GM21529 (cell line): ENCODE measurements at regions not wholly inside any gene's neighbourhood (a gene's known extent, or its start where the extent isn't known, plus 50 kb on each side); places are given as distances from the start of the nearest gene placed in this dataset.

Experiments used
- ATAC-seq: cut with Tn5 transposase; IDR thresholded peaks from one replicate; pipeline ENCODE4 v1.9.1; 2021; ENCODE audit not compliant: unreplicated experiment

DNA sequence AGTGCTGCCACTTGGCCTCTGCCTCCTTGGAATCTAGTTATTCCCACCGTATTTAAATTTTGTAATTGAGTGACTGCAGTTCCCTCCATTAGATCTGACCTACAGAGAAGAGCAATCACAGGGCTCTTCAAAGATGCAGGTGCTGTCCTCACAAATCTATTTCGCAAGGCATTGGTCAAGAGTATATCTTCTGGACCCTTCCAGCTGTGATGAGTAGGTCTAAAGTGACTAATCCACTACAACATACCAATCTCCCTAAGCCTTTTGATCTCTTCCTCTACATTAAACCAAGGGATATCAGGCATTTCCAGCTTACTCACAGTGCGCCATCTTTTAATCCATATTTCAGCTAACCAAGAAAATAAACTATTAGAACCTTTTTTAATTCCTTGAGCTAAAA is 65.1 kb upstream of the COL3A1 start:
- ATAC-seq, result no peak

DNA sequence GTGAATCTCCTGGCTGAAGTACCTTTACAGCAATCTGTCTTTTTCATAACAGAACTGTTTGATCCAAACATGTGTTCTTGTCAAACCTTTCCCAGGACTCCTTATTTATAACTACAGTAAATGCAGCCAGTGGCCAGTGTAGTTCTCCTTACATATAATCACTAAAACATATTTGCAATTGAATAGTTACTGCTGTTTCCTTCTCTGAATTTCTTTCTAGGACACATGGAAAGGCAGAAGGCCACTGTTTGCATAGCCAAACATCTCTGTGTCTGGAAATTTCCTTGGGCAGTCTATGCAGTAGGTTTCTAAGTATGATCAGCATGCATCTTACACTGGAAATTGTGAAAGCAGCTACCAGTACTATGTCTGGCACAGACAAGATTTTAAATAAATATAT is 57.4 kb upstream of the COL3A1 start:
- ATAC-seq, result no peak

DNA sequence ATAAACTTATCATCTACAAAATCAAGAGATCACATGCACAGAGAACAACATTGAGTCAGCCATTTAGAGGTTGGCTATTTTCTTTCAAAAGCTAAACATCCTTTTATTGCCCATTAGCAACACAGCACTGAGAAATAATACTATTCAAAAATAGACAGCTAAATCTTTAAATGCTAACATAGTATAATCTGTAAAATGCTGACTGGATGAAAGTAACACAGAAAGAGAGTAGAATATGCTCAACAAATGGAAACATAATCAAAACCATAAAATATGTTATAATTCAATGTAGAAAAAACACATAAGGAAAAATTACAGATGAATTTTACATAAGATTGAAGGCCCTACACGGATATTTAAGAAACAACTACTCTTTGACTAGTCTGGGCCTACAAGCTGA is 56.5 kb upstream of the COL3A1 start:
- ATAC-seq, result no peak

DNA sequence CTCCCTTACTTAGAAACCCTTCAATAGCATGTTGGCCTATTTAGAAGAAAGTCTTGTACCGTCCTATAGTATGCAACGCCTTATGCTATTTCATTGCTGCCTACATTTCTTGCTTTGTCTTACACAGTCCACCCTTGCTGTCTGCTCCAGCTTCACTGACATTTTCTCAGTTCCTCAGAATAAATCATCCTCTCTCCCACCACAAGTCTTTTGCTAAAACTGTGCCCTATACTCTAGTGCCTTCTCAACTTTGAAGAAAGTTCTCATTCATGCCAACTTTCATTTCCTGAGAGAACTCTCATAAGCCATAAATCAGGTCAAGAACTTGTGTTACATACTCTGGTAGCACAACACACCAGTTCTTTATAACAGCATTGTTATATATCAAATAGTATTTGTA is 54.3 kb upstream of the COL3A1 start:
- ATAC-seq, result peak; percentile 73

DNA sequence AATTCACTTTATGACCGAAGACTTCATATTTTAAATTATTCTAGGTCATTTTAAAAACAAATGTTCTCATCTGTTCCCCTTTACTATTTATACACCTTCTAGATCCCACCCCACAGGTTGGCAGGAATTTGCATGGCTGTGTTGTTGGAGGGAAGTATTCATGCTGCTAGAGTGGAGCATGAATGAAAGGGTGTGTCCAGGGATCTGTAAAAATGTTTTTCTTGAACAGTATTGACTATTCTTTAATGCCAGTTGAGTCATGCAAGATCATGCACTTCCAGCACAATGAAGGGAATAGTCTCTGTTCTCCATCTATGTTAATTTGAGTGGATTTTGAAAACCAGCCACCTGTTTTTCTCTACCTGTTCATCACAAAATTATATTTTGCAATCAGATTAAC is 52.0 kb upstream of the COL3A1 start:
- no peak for ATAC-seq
